A204.1 (cell line): ENCODE measurements at regions not wholly inside any gene's neighbourhood (a gene's known extent, or its start where the extent isn't known, plus 50 kb on each side); places are given as distances from the start of the nearest gene placed in this dataset.

Source experiments
- FAIRE-seq: peaks from 2 replicates; lab custom pipeline; 2012; peaks lifted over from hg19 to GRCh38; lab: Jason Lieb, UNC

GRCh38 chr7:121493553-121493952 is 97.4 kb upstream of the FAM3C start:
- FAIRE-seq: no peak

- FAIRE-seq: no peak
These were observed 94.2 kb upstream of the FAM3C start for GRCh38 chr7:121490309-121490708.

- no peak for FAIRE-seq
These were observed 93.3 kb upstream of the FAM3C start for GRCh38 chr7:121489440-121489839.

GRCh38 chr7:121488111-121488650 is 92.1 kb upstream of the FAM3C start:
- FAIRE-seq: no peak

GRCh38 chr7:121486590-121486989 is 90.5 kb upstream of the FAM3C start:
- FAIRE-seq: no peak

- FAIRE-seq: no peak
These were observed 89.5 kb upstream of the FAM3C start for GRCh38 chr7:121485467-121486243.

- FAIRE-seq: no peak
These were observed 88.1 kb upstream of the FAM3C start for GRCh38 chr7:121484089-121484763.

- FAIRE-seq: no peak
These were observed 84.6 kb upstream of the FAM3C start for GRCh38 chr7:121480566-121481335.

- FAIRE-seq: no peak
These were observed 84.0 kb upstream of the FAM3C start for GRCh38 chr7:121480058-121480457.

GRCh38 chr7:121479466-121479865 is 83.4 kb upstream of the FAM3C start:
- no peak for FAIRE-seq

- FAIRE-seq: no peak
These were observed 79.7 kb upstream of the FAM3C start for GRCh38 chr7:121475806-121476205.

GRCh38 chr7:121474301-121474673 is 78.2 kb upstream of the FAM3C start:
- no peak for FAIRE-seq

- no peak for FAIRE-seq
These were observed 77.7 kb upstream of the FAM3C start for GRCh38 chr7:121473645-121474300.

GRCh38 chr7:121466455-121466854 is 70.3 kb upstream of the FAM3C start:
- FAIRE-seq: no peak

- FAIRE-seq: peak; percentile 59
These were observed 63.0 kb upstream of the FAM3C start for GRCh38 chr7:121459148-121459547.

GRCh38 chr7:121456785-121457359 is 60.8 kb upstream of the FAM3C start:
- FAIRE-seq: no peak

GRCh38 chr7:121456015-121456414 is 59.9 kb upstream of the FAM3C start:
- no peak for FAIRE-seq

GRCh38 chr7:121452389-121452788 is 56.3 kb upstream of the FAM3C start:
- FAIRE-seq: no peak

- no peak for FAIRE-seq
These were observed 55.4 kb upstream of the FAM3C start for GRCh38 chr7:121451367-121452094.

GRCh38 chr7:121450631-121451198 is 54.6 kb upstream of the FAM3C start:
- no peak for FAIRE-seq

- FAIRE-seq: no peak
These were observed 53.7 kb upstream of the FAM3C start for GRCh38 chr7:121449735-121450240.
